HCT116 (cell line): ENCODE measurements at regions not wholly inside any gene's neighbourhood (a gene's known extent, or its start where the extent isn't known, plus 50 kb on each side); places are given as distances from the start of the nearest gene placed in this dataset.

Experiments
- ATAC-seq: fragments of 200-7000 bp; cut with Tn5 transposase; 2 replicates; pipeline ENCODE4 v1.9.1; 2020; ENCODE audit warnings: mild to moderate bottlenecking, moderate library complexity
- BruUV-seq: library from RNA; stranded (reverse); fragments of 400-500 nt; replicated peaks from 2 replicates; lab custom pipeline; 2021; lab: Mats Ljungman, UMichigan
- CTCF ChIA-PET: fragments of 300-600 bp; sonication (Branson Sonifier 250); formaldehyde crosslinking; loops from one replicate; lab custom pipeline; 2021; ENCODE audit warnings: antibody characterized with exemption; lab: Charles Lee
- POLR2A ChIA-PET: fragments of 300-600, 350-600 bp; sonication (Branson Sonifier 250); formaldehyde crosslinking; loops from one replicate; lab custom pipeline; 2021; ENCODE audit warnings: antibody characterized with exemption; lab: Charles Lee
- RAD21 ChIA-PET, 2 experiments: fragments of 300-600 bp; sonication (Branson Sonifier 250); formaldehyde crosslinking; loops; one replicate each; lab custom pipeline; 2023; ENCODE audit warnings: low total read pairs in 2 of 2; ENCODE audit not compliant: uncharacterized antibody in 2 of 2, unreplicated experiment in 2 of 2, low non-redundant PET in 1 of 2; lab: Charles Lee
- DNase-seq: peaks from one replicate; pipeline ENCODE4 v3.0.0-alpha.2; 2010; ENCODE audit warnings: low read depth, low spot score
- H2AFZ ChIP-seq: fragments of 200-600 bp; shearing (Covaris generic), sonication (generic); 2 replicates; pipeline ENCODE4 v1.6.1; 2017; ENCODE audit warnings: low read depth, mixed run types, mixed read lengths, antibody characterized with exemption, low read length; ENCODE audit not compliant: poor library complexity, severe bottlenecking
- H3K27ac ChIP-seq: 2 replicates; pipeline ENCODE4 v1.5.1; 2012; ENCODE audit warnings: low read depth, low read length
- H3K27me3 ChIP-seq: fragments of 200-600 bp; sonication (generic); 2 replicates; pipeline ENCODE4 v1.6.1; 2016; ENCODE audit warnings: mixed run types, low read length, mixed read lengths; ENCODE audit not compliant: insufficient read depth
- H3K36me3 ChIP-seq, 2 experiments: fragments of 200-500 bp in 1 of 2; fragments of 200-600 bp in 1 of 2; sonication (Bioruptor generic) in 1 of 2; sonication (generic) in 1 of 2; 2 replicates each; pipeline versions ENCODE4 v1.5.1 to v1.6.1; 2014 to 2016; ENCODE audit warnings: low read length in 2 of 2, inconsistent platforms in 1 of 2, mixed read lengths in 1 of 2, mixed run types in 1 of 2; ENCODE audit not compliant: insufficient read depth in 2 of 2, control insufficient read depth in 1 of 2
- H3K4me1 ChIP-seq, 2 experiments: fragments of 200-600 bp in 1 of 2; sonication (generic) in 1 of 2; 2 replicates each; pipeline versions ENCODE4 v1.5.1 to v1.6.1; 2012 to 2017; ENCODE audit warnings: low read length in 2 of 2, inconsistent platforms in 1 of 2, mild to moderate bottlenecking in 1 of 2, mixed read lengths in 1 of 2, mixed run types in 1 of 2, moderate library complexity in 1 of 2; ENCODE audit not compliant: insufficient read depth in 2 of 2, control insufficient read depth in 1 of 2
- H3K4me2 ChIP-seq: fragments of 200-600 bp; sonication (generic); 2 replicates; pipeline ENCODE4 v1.6.1; 2017; ENCODE audit warnings: mixed run types, low read length, mixed read lengths
- H3K4me3 ChIP-seq, 2 experiments: fragments of 200-600 bp in 1 of 2; sonication (generic) in 1 of 2; replicated peaks in 1 of 2; 2 replicates each; pipeline ENCODE4 v1.5.1; 2011 to 2016; ENCODE audit warnings: low read length in 2 of 2, control low read depth in 1 of 2, low read depth in 1 of 2, mild to moderate bottlenecking in 1 of 2, mixed read lengths in 1 of 2, mixed run types in 1 of 2
- H3K79me2 ChIP-seq: fragments of 200-600 bp; sonication (generic); 2 replicates; pipeline ENCODE4 v1.6.1; 2017; ENCODE audit warnings: mild to moderate bottlenecking, mixed run types, low read length, moderate library complexity, mixed read lengths; ENCODE audit not compliant: insufficient read depth
- H3K9ac ChIP-seq: fragments of 200-600 bp; sonication (generic); 2 replicates; pipeline ENCODE4 v1.6.1; 2016; ENCODE audit warnings: low read length, mixed read lengths
- H3K9me2 ChIP-seq: fragments of 200-600 bp; sonication (generic), shearing (Covaris generic); 2 replicates; pipeline ENCODE4 v1.6.1; 2017; ENCODE audit warnings: mixed run types, mild to moderate bottlenecking, moderate library complexity; ENCODE audit not compliant: insufficient read depth
- H3K9me3 ChIP-seq, 2 experiments: fragments of 200-500 bp in 1 of 2; fragments of 200-600 bp in 1 of 2; sonication (Bioruptor generic) in 1 of 2; sonication (generic) in 1 of 2; 2 replicates each; pipeline ENCODE4 v1.6.1; 2014 to 2017; ENCODE audit warnings: low read length in 2 of 2, mixed read lengths in 2 of 2, inconsistent platforms in 1 of 2, low read depth in 1 of 2, mild to moderate bottlenecking in 1 of 2, mixed run types in 1 of 2, moderate library complexity in 1 of 2; ENCODE audit not compliant: control insufficient read depth in 1 of 2, insufficient read depth in 1 of 2
- H4K20me1 ChIP-seq: fragments of 200-600 bp; sonication (generic), shearing (Covaris generic); 2 replicates; pipeline ENCODE4 v1.6.1; 2017; ENCODE audit warnings: mixed run types, mild to moderate bottlenecking, moderate library complexity; ENCODE audit not compliant: insufficient read depth
- CBX3 ChIP-seq: IDR thresholded peaks from 2 replicates; pipeline ENCODE4 v1.6.1; 2012; ENCODE audit warnings: low read depth
- CEBPB ChIP-seq: IDR thresholded peaks from 2 replicates; pipeline ENCODE4 v1.6.1; 2012; ENCODE audit warnings: low read depth
- CTCF ChIP-seq, 3 experiments: fragments of 200-600 bp in 1 of 3; sonication (generic) in 1 of 3; IDR thresholded peaks in 2 of 3; conservative IDR thresholded peaks in 1 of 3; 2 replicates each; pipeline ENCODE4 v1.5.1; 2012 to 2017; ENCODE audit warnings: low read depth in 2 of 3, low read length in 2 of 3, antibody characterized with exemption in 1 of 3, borderline replicate concordance in 1 of 3, control low read depth in 1 of 3, mild to moderate bottlenecking in 1 of 3, mixed read lengths in 1 of 3, mixed run types in 1 of 3, moderate library complexity in 1 of 3; ENCODE audit not compliant: insufficient read depth in 1 of 3
- ELF1 ChIP-seq: IDR thresholded peaks from 2 replicates; pipeline ENCODE4 v1.6.1; 2012; ENCODE audit warnings: low read depth, borderline replicate concordance
- RAD21 ChIP-seq: IDR thresholded peaks from 2 replicates; pipeline ENCODE4 v1.6.1; 2012; ENCODE audit warnings: low read depth, mild to moderate bottlenecking
- REST ChIP-seq: IDR thresholded peaks from 2 replicates; pipeline ENCODE4 v1.6.1; 2012; ENCODE audit warnings: low read depth
- SIN3A ChIP-seq: IDR thresholded peaks from 2 replicates; pipeline ENCODE4 v1.6.1; 2012; ENCODE audit warnings: low read depth
- SRF ChIP-seq: IDR thresholded peaks from 2 replicates; pipeline ENCODE4 v1.6.1; 2012; ENCODE audit warnings: low read depth
- intact Hi-C: fragments of 100-400 bp; cut with micrococcal nuclease; formaldehyde crosslinking; loops from 2 replicates; pipeline ENCODE4 v1.10.0; 2022

GRCh38 chr2:71776227-71776626 lies 322.9 kb downstream of the DYSF start:
- ATAC-seq (no peak), DNase-seq (no peak)
- CTCF ChIA-PET, result interaction anchor here (1.5 kb wide), 1 partner anchor 22 kb away, joined by 4 read pairs; no protein-coding TSS in a partner anchor
- H3K36me3 ChIP-seq, result no peaks in the 10 kb centered on the region
- H3K9me2 ChIP-seq, result no peaks in the 10 kb centered on the region
- RAD21 ChIA-PET, result no interaction called here
- no peak overlapping the region for H3K27ac ChIP-seq
- H3K79me2 ChIP-seq, result no peaks in the 10 kb centered on the region
- no peaks in the 10 kb centered on the region for H3K4me1 ChIP-seq
- H3K4me3 ChIP-seq, result no peak overlapping the region
- no peaks in the 10 kb centered on the region for H3K27me3 ChIP-seq
- POLR2A ChIA-PET, result no interaction called here
- H4K20me1 ChIP-seq, result no peaks in the 10 kb centered on the region
- no TSS peak for BruUV-seq
- peaks cover 0 to 1% of the 10 kb centered on the region in 2 experiments; a peak in 1 of 4 replicates for H3K9me3 ChIP-seq
- no peak overlapping the region for H3K4me2 ChIP-seq
- TF ChIP-seq SIN3A (no peak), SRF (no peak), RAD21 (no peak), CEBPB (no peak), ELF1 (no peak), REST (no peak), CBX3 (no peak)
- intact Hi-C loops, result no loop called here
- no peak overlapping the region for H3K9ac ChIP-seq
- no peak overlapping the region for H2AFZ ChIP-seq

GRCh38 chr2:71773218-71773617 lies 319.9 kb downstream of the DYSF start:
- ChIA-PET RAD21 (no interaction called here), CTCF (no interaction called here), POLR2A (no interaction called here)
- TF ChIP-seq CTCF (IDR thresholded peaks at IDR 0.05 in 2 of 3, conservative IDR thresholded peaks at IDR 0.05 in 1 of 3; ENCODE audit: borderline replicate concordance in 1 of 3, insufficient read depth in 1 of 3, low read depth in 2 of 3, low read length in 2 of 3), result 0 out of 6 replicates have a peak, but pooled peaks of 1 of the 3 experiments have one; percentile 9
- TF ChIP-seq CEBPB, result no peak
- ATAC-seq (no peak), DNase-seq (no peak)
- Histone ChIP-seq H3K27me3 (no peaks in the 10 kb centered on the region), H3K9me2 (no peaks in the 10 kb centered on the region), H3K9ac (no peak overlapping the region), H3K79me2 (no peaks in the 10 kb centered on the region), H3K4me3 (no peak overlapping the region), H3K4me1 (no peaks in the 10 kb centered on the region), H3K4me2 (no peak overlapping the region), H4K20me1 (no peaks in the 10 kb centered on the region), H3K9me3 (peaks cover 0 to 5% of the 10 kb centered on the region in 2 experiments; a peak in 1 of 4 replicates), H3K36me3 (no peaks in the 10 kb centered on the region), H3K27ac (no peak overlapping the region), H2AFZ (no peak overlapping the region)
- no TSS peak for BruUV-seq
- intact Hi-C loops, result no loop called here
